Thyroid gland (tissue), 4 donors: ENCODE measurements at regions not wholly inside any gene's neighbourhood (a gene's known extent, or its start where the extent isn't known, plus 50 kb on each side); places are given as distances from the start of the nearest gene placed in this dataset.

Source experiments
- DNase-seq, 2 donors: peaks; one replicate each; pipeline ENCODE4 v3.0.0-alpha.2; 2019
- H3K27ac ChIP-seq, 3 donors: fragments of 200-600 bp; sonication (generic); 1 replicate in 2 of 3; 2 replicates in 1 of 3; pipeline ENCODE4 v1.5.1; 2016 to 2019; ENCODE audit warnings: mild to moderate bottlenecking in 1 of 3, moderate library complexity in 1 of 3
- H3K27me3 ChIP-seq: fragments of 200-600 bp; sonication (generic); one replicate; pipeline ENCODE4 v1.5.1; 2019
- H3K36me3 ChIP-seq, 2 donors: fragments of 200-600 bp; sonication (generic); one replicate each; pipeline ENCODE4 v1.5.1; 2016 to 2019
- H3K4me1 ChIP-seq, 2 donors: fragments of 200-600 bp; sonication (generic); one replicate each; pipeline ENCODE4 v1.5.1; 2017 to 2019
- H3K4me3 ChIP-seq, 3 donors: fragments of 200-600 bp; sonication (generic); replicated peaks in 1 of 3; 1 replicate in 2 of 3; 2 replicates in 1 of 3; pipeline ENCODE4 v1.5.1; 2016; ENCODE audit warnings: mild to moderate bottlenecking in 1 of 3
- H3K9me3 ChIP-seq: fragments of 200-600 bp; sonication (generic); one replicate; pipeline ENCODE4 v1.5.1; 2017
- POLR2A ChIP-seq, 2 donors: fragments of 450-650 bp; IDR thresholded peaks; one replicate each; pipeline ENCODE4 v1.6.1; 2017; ENCODE audit warnings: antibody characterized with exemption in 2 of 2, mild to moderate bottlenecking in 2 of 2, moderate library complexity in 1 of 2
- WGBS, 2 donors: methylation state at CpG; one replicate each; pipeline ENCODE4 v1.1.5; 2017; 5-methylcytosine and 5-hydroxymethylcytosine counted together
- intact Hi-C: fragments of 100-400 bp; cut with DNase I; formaldehyde crosslinking; loops from one replicate; pipeline ENCODE4 v1.15.1; 2023
- TF ChIP-seq, protein P1 (sequence below), 6 experiments: fragments of 200-600 bp in 3 of 6; fragments of 450-650 bp in 3 of 6; sonication (generic) in 3 of 6; IDR thresholded peaks; one replicate each; pipeline ENCODE4 v1.5.1; 2016 to 2019; ENCODE audit warnings: antibody characterized with exemption in 6 of 6, mild to moderate bottlenecking in 2 of 6, inconsistent platforms in 1 of 6, moderate library complexity in 1 of 6

DNA sequence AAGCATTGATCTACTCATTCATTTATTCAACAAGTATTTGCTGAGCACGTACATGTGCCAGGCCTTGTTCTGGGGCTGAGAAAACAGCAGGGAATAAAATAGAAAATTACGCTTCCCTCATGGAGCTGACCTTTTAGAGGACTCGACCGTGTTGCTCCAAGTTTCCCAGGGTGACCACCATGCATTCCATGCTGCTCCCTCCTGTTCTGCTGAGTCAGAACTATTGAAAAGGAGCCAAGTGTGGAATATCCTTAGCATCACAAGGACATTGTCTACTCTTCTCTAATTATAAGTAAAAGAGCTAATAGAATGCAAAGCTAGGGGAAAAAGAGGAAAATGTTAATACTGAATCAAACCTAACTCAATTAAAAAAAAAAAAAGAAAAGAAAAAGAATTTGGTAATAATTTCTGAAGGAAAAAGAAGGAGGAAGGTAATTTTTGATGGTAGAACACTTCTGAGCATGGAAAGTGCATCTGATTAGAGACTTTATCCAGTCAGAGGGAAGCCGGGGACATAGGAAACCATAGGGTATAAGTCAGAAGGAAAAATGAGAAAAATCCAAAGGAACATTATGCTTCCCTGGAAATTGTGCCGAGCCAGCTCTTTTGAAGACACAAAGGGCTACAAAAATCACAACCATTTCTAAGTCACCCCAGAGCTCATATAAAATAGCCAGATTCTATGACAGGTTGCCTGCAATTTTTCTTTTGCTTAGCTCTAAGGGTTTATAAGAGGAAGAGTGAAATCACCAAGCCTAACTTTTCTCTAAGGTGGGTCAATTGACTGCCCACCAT lies 339.4 kb downstream of the RND3 start:
- H3K4me3 ChIP-seq = no peak overlapping the region
- TF ChIP-seq, protein P1, sequence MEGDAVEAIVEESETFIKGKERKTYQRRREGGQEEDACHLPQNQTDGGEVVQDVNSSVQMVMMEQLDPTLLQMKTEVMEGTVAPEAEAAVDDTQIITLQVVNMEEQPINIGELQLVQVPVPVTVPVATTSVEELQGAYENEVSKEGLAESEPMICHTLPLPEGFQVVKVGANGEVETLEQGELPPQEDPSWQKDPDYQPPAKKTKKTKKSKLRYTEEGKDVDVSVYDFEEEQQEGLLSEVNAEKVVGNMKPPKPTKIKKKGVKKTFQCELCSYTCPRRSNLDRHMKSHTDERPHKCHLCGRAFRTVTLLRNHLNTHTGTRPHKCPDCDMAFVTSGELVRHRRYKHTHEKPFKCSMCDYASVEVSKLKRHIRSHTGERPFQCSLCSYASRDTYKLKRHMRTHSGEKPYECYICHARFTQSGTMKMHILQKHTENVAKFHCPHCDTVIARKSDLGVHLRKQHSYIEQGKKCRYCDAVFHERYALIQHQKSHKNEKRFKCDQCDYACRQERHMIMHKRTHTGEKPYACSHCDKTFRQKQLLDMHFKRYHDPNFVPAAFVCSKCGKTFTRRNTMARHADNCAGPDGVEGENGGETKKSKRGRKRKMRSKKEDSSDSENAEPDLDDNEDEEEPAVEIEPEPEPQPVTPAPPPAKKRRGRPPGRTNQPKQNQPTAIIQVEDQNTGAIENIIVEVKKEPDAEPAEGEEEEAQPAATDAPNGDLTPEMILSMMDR (IDR thresholded peaks at IDR 0.05) = no peak
- TF ChIP-seq POLR2A (IDR thresholded peaks at IDR 0.05) = no peak
- no peaks in the 10 kb centered on the region for H3K36me3 ChIP-seq
- no peaks in the 10 kb centered on the region for H3K9me3 ChIP-seq
- WGBS, 2 donors = 91 to 93% methylated on average over 6 of the region's 6 CpGs
- H3K27me3 ChIP-seq = no peaks in the 10 kb centered on the region
- H3K27ac ChIP-seq = no peak overlapping the region
- no peaks in the 10 kb centered on the region for H3K4me1 ChIP-seq
- no peak for DNase-seq
- intact Hi-C loops = no loop called here

- Histone ChIP-seq H3K4me1 (no peaks in the 10 kb centered on the region), H3K36me3 (no peaks in the 10 kb centered on the region), H3K9me3 (no peaks in the 10 kb centered on the region), H3K27me3 (no peaks in the 10 kb centered on the region), H3K27ac (no peak overlapping the region), H3K4me3 (no peak overlapping the region)
- no peak for TF ChIP-seq POLR2A (IDR thresholded peaks at IDR 0.05)
- TF ChIP-seq, protein P1 (IDR thresholded peaks at IDR 0.05) = no peak
- 84 to 95% methylated on average over 1 of the region's 1 CpG for WGBS, 2 donors
- no peak for DNase-seq
- intact Hi-C loops = no loop called here
Measured at GRCh38 chr2:150146879-150147278, 340.6 kb downstream of the RND3 start.

- intact Hi-C loops = no loop called here
- 88 to 90% methylated on average over 4 of the region's 4 CpGs for WGBS, 2 donors
- H3K27me3 ChIP-seq = no peaks in the 10 kb centered on the region
Measured at GRCh38 chr2:150145299-150145692, 342.2 kb downstream of the RND3 start.

GRCh38 chr2:150144546-150145298 lies 342.7 kb downstream of the RND3 start:
- TF ChIP-seq POLR2A (IDR thresholded peaks at IDR 0.05) = no peak
- WGBS, 2 donors = 86 to 94% methylated on average over 2 of the region's 2 CpGs
- Histone ChIP-seq H3K4me3 (no peak overlapping the region), H3K27ac (no peak overlapping the region), H3K9me3 (no peaks in the 10 kb centered on the region), H3K36me3 (no peaks in the 10 kb centered on the region), H3K27me3 (no peaks in the 10 kb centered on the region), H3K4me1 (no peaks in the 10 kb centered on the region)
- DNase-seq = no peak
- intact Hi-C loops = no loop called here

More at GRCh38 chr2:150145299-150145692, 342.2 kb downstream of the RND3 start:
- TF ChIP-seq POLR2A (IDR thresholded peaks at IDR 0.05) = no peak
- H3K9me3 ChIP-seq = no peaks in the 10 kb centered on the region
- H3K4me1 ChIP-seq = no peaks in the 10 kb centered on the region
- no peak overlapping the region for H3K27ac ChIP-seq
- H3K36me3 ChIP-seq = no peaks in the 10 kb centered on the region
- DNase-seq = no peak
- no peak overlapping the region for H3K4me3 ChIP-seq

DNA sequence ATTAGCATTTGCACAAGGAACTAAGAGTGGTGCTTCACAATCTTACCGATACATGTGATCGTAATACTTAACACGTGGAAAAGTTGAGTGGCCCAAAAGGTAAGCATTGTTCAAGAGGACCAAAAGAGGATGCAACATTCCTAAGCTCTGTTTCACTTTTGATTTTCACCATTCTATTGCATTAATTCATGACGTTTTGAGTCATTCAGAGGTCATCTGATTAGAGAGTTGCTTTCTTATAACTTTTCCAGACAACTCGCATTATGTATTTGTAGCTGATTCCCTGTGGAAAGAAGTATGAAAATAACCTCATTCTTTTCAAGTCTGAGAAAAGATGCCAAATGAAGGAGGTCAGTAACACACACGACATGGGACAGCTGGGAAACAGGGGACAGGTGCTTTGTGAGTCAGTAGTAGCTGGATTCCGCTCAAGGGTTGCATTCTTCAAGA lies 344.4 kb downstream of the RND3 start:
- Histone ChIP-seq H3K4me1 (no peaks in the 10 kb centered on the region), H3K27ac (no peak overlapping the region), H3K4me3 (no peak overlapping the region), H3K36me3 (no peaks in the 10 kb centered on the region), H3K27me3 (no peaks in the 10 kb centered on the region), H3K9me3 (no peaks in the 10 kb centered on the region)
- WGBS, 2 donors = 63 to 80% methylated on average over 7 of the region's 7 CpGs
- DNase-seq = no peak
- TF ChIP-seq, protein P1 (IDR thresholded peaks at IDR 0.05) = no peak
- no peak for TF ChIP-seq POLR2A (IDR thresholded peaks at IDR 0.05)
- intact Hi-C loops = no loop called here

DNA sequence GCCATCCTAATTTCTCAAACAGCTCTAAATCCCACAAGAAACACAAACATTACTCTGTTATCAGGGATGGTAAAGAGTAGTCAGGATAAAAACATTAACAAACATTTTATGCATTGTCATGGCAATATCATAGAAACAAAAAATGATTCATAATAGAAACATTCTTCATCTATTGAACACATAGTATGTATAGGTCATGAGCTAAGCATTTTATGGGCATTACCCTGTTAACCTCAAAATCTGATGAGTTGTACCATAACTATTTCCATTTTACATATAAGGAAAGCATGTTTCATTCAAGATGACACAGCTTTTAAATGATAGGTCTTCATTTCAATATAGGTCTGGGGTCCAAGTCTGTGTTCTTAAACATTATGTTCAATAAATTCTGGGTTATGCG lies 344.9 kb downstream of the RND3 start:
- Histone ChIP-seq H3K4me3 (no peak overlapping the region), H3K27me3 (no peaks in the 10 kb centered on the region), H3K27ac (no peak overlapping the region), H3K4me1 (no peaks in the 10 kb centered on the region), H3K9me3 (no peaks in the 10 kb centered on the region), H3K36me3 (no peaks in the 10 kb centered on the region)
- 98% methylated on average over 1 of the region's 1 CpG for WGBS, 2 donors
- no peak for DNase-seq
- intact Hi-C loops = no loop called here
- TF ChIP-seq, protein P1 (IDR thresholded peaks at IDR 0.05) = no peak
- no peak for TF ChIP-seq POLR2A (IDR thresholded peaks at IDR 0.05)
